ENCODE measurements at regions not wholly inside any gene's neighbourhood (a gene's known extent, or its start where the extent isn't known, plus 50 kb on each side); places are given as distances from the start of the nearest gene placed in this dataset.

GRCh38 chr10:111990734-111991133 lies 192.8 kb downstream of the GPAM start:
- H2BK15ac ChIP-seq (ENCODE audit: low read depth, low read length), result no peak overlapping the region
- DNase-seq, result no peak
- no peak overlapping the region for H2BK5ac ChIP-seq (ENCODE audit: insufficient read length, low read length)
- no peaks in the 10 kb centered on the region for H3K4me1 ChIP-seq (ENCODE audit: insufficient read depth, low read length)
- no peak overlapping the region for H3K4me3 Mint-ChIP-seq
- H2BK120ac ChIP-seq (ENCODE audit: low read depth, low read length, poor library complexity, severe bottlenecking), result no peak overlapping the region
- H3K4me1 Mint-ChIP-seq, result no peaks in the 10 kb centered on the region
- no peak overlapping the region for H3T11ph ChIP-seq (ENCODE audit: low read length)
- no peaks in the 10 kb centered on the region for H3K79me1 ChIP-seq (ENCODE audit: insufficient read depth, low read depth, low read length, poor library complexity, severe bottlenecking)
- no peaks in the 10 kb centered on the region for H3K36me3 Mint-ChIP-seq (ENCODE audit: insufficient read depth in 1 of 3, low read depth in 3 of 3)
- no peaks in the 10 kb centered on the region for H4K20me1 ChIP-seq (ENCODE audit: control insufficient read depth, insufficient read depth, insufficient read length)
- no peak overlapping the region for H3K18ac ChIP-seq (ENCODE audit: insufficient read length, low read depth, low read length)
- no peak overlapping the region for H4K91ac ChIP-seq (ENCODE audit: insufficient read length, low read depth, low read length)
- no peak overlapping the region for H3K9ac ChIP-seq (ENCODE audit: extremely low read depth, insufficient read length, low read length)
- H3K27ac ChIP-seq (ENCODE audit: insufficient read length, low read depth, low read length), result no peak overlapping the region
- no peaks in the 10 kb centered on the region for H3K27me3 ChIP-seq (ENCODE audit: insufficient read depth, low read length)
- no peak overlapping the region for H2BK20ac ChIP-seq (ENCODE audit: low read depth, low read length, poor library complexity, severe bottlenecking)
- H2AK5ac ChIP-seq (ENCODE audit: insufficient read length, low read length), result no peak overlapping the region
- TF ChIP-seq, protein P1, sequence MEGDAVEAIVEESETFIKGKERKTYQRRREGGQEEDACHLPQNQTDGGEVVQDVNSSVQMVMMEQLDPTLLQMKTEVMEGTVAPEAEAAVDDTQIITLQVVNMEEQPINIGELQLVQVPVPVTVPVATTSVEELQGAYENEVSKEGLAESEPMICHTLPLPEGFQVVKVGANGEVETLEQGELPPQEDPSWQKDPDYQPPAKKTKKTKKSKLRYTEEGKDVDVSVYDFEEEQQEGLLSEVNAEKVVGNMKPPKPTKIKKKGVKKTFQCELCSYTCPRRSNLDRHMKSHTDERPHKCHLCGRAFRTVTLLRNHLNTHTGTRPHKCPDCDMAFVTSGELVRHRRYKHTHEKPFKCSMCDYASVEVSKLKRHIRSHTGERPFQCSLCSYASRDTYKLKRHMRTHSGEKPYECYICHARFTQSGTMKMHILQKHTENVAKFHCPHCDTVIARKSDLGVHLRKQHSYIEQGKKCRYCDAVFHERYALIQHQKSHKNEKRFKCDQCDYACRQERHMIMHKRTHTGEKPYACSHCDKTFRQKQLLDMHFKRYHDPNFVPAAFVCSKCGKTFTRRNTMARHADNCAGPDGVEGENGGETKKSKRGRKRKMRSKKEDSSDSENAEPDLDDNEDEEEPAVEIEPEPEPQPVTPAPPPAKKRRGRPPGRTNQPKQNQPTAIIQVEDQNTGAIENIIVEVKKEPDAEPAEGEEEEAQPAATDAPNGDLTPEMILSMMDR (conservative IDR thresholded peaks at IDR 0.05), result peak; percentile 62
- H2BK12ac ChIP-seq (ENCODE audit: insufficient read length, low read depth, low read length), result no peak overlapping the region
- H4K5ac ChIP-seq (ENCODE audit: insufficient read length, low read depth, low read length), result no peak overlapping the region
- H3K9me3 ChIP-seq (ENCODE audit: control insufficient read depth, low read depth, low read length), result no peaks in the 10 kb centered on the region
- no peak overlapping the region for H2AFZ ChIP-seq (ENCODE audit: low read length)
- H3K56ac ChIP-seq (ENCODE audit: insufficient read length, low read depth, low read length), result no peak overlapping the region
- no peaks in the 10 kb centered on the region for H3K23me2 ChIP-seq (ENCODE audit: insufficient read length, low read depth, low read length, poor library complexity, severe bottlenecking)
- no peak overlapping the region for H3K4me2 ChIP-seq (ENCODE audit: insufficient read depth, insufficient read length, low read length)
- H3K4ac ChIP-seq (ENCODE audit: low read depth, low read length), result no peak overlapping the region
- no peaks in the 10 kb centered on the region; a peak in 2 of 5 replicates for H3K9me3 Mint-ChIP-seq
- H3K79me2 ChIP-seq (ENCODE audit: insufficient read depth, low read length), result no peaks in the 10 kb centered on the region
- no peak overlapping the region for H3K14ac ChIP-seq (ENCODE audit: insufficient read depth, low read length)
- H3K27ac Mint-ChIP-seq, result no peak overlapping the region
- no peak overlapping the region for H3K23ac ChIP-seq (ENCODE audit: insufficient read length, low read depth, low read length)
- peaks cover 2% of the 10 kb centered on the region for H3K27me3 Mint-ChIP-seq (ENCODE audit: low read depth)
- no CpG with 5 or more reads among the region's 3 CpGs for WGBS (ENCODE audit: extremely low coverage, insufficient read length, low lambda C conversion rate)
- no peak overlapping the region for H4K8ac ChIP-seq (replicated peaks; ENCODE audit: insufficient read length, low read depth, low read length)
